Small intestine (tissue), 7 donors: ENCODE measurements at regions not wholly inside any gene's neighbourhood (a gene's known extent, or its start where the extent isn't known, plus 50 kb on each side); places are given as distances from the start of the nearest gene placed in this dataset.

ENCODE experiments used
- DNase-seq, 2 donors: peaks; one replicate each; pipeline versions ENCODE4 v3.0.0 to v3.0.0-alpha.2; 2013
- FAIRE-seq: peaks from 2 replicates; lab custom pipeline; 2012; peaks lifted over from hg19 to GRCh38; lab: Jason Lieb, UNC
- H3K27ac ChIP-seq, 3 donors: one replicate each; pipeline ENCODE4 v1.5.1; 2013; ENCODE audit warnings: low read length in 2 of 3, mild to moderate bottlenecking in 2 of 3, control low read depth in 1 of 3, inconsistent platforms in 1 of 3, low read depth in 1 of 3, moderate library complexity in 1 of 3
- H3K27me3 ChIP-seq, 3 donors: one replicate each; pipeline ENCODE4 v1.6.1; 2013; ENCODE audit warnings: low read length in 3 of 3, inconsistent platforms in 1 of 3; ENCODE audit not compliant: control insufficient read depth in 3 of 3, insufficient read depth in 3 of 3
- H3K36me3 ChIP-seq, 3 donors: one replicate each; pipeline ENCODE4 v1.6.1; 2013; ENCODE audit warnings: low read length in 3 of 3, inconsistent platforms in 1 of 3, low read depth in 1 of 3, mild to moderate bottlenecking in 1 of 3, moderate library complexity in 1 of 3; ENCODE audit not compliant: control insufficient read depth in 3 of 3, insufficient read depth in 2 of 3
- H3K4me1 ChIP-seq, 3 donors: one replicate each; pipeline ENCODE4 v1.6.1; 2013; ENCODE audit warnings: low read length in 2 of 3, inconsistent platforms in 1 of 3, low read depth in 1 of 3, mild to moderate bottlenecking in 1 of 3, moderate library complexity in 1 of 3; ENCODE audit not compliant: control insufficient read depth in 3 of 3, insufficient read depth in 2 of 3
- H3K4me3 ChIP-seq, 3 donors: one replicate each; pipeline ENCODE4 v1.5.1; 2013; ENCODE audit warnings: low read length in 3 of 3, control low read depth in 1 of 3, inconsistent platforms in 1 of 3, low read depth in 1 of 3, mild to moderate bottlenecking in 1 of 3, moderate library complexity in 1 of 3
- H3K9me3 ChIP-seq, 2 donors: one replicate each; pipeline ENCODE4 v1.6.1; 2013; ENCODE audit warnings: low read depth in 1 of 2, low read length in 1 of 2; ENCODE audit not compliant: control insufficient read depth in 2 of 2, insufficient read depth in 1 of 2
- WGBS, 3 donors: extraction: QIAGEN DNeasy Blood & Tissue Kit; methylation state at CpG; one replicate each; pipeline ENCODE4 v1.1.7; 2013; 5-methylcytosine and 5-hydroxymethylcytosine counted together
- donor health status: healthy with polysubstance abuse.
- donor health status: control.
- donor health status: control.
- donor health status: Bipolar disorder and iron deficiency.
- donor health status: healthy.

GRCh38 chr1:59098655-59099054 is 198.2 kb upstream of the FGGY start:
- H3K27me3 ChIP-seq = no peaks in the 10 kb centered on the region
- H3K27ac ChIP-seq = no peak overlapping the region
- H3K4me3 ChIP-seq = no peak overlapping the region
- FAIRE-seq (no peak), DNase-seq (no peak)
- peaks cover 0 to 7% of the 10 kb centered on the region in 2 donors for H3K9me3 ChIP-seq
- H3K4me1 ChIP-seq = no peaks in the 10 kb centered on the region
- WGBS, 3 donors = 68 to 71% (median 68%) methylated on average over 2 of the region's 2 CpGs
- H3K36me3 ChIP-seq = no peaks in the 10 kb centered on the region

GRCh38 chr1:59100708-59101374 is 196.1 kb upstream of the FGGY start:
- Histone ChIP-seq H3K4me1 (peaks cover 0 to 5% (median 0%) of the 10 kb centered on the region in 3 donors), H3K9me3 (peaks cover 0 to 7% of the 10 kb centered on the region in 2 donors), H3K36me3 (no peaks in the 10 kb centered on the region), H3K4me3 (no peak overlapping the region), H3K27me3 (no peaks in the 10 kb centered on the region), H3K27ac (no peak overlapping the region)
- 88 to 97% (median 89%) methylated on average over 1 of the region's 1 CpG for WGBS, 3 donors
- FAIRE-seq (no peak), DNase-seq (no peak)

- H3K27ac ChIP-seq = no peak overlapping the region
- no peaks in the 10 kb centered on the region for H3K36me3 ChIP-seq
- DNase-seq (no peak), FAIRE-seq (no peak)
- H3K9me3 ChIP-seq = peaks cover 0 to 7% of the 10 kb centered on the region in 2 donors
- H3K4me1 ChIP-seq = peaks cover 0 to 11% (median 0%) of the 10 kb centered on the region in 3 donors
- WGBS, 3 donors = 51 to 65% (median 51%) methylated on average over 2 of the region's 2 CpGs
- no peak overlapping the region for H3K4me3 ChIP-seq
- H3K27me3 ChIP-seq = no peaks in the 10 kb centered on the region
Observed at GRCh38 chr1:59101518-59101917, 195.4 kb upstream of the FGGY start.

GRCh38 chr1:59103457-59103856 is 193.4 kb upstream of the FGGY start:
- WGBS, 3 donors = 90 to 96% (median 90%) methylated on average over 4 of the region's 4 CpGs
- Histone ChIP-seq H3K4me1 (peaks cover 0 to 11% (median 0%) of the 10 kb centered on the region in 3 donors), H3K9me3 (peaks cover 0 to 7% of the 10 kb centered on the region in 2 donors), H3K4me3 (no peak overlapping the region), H3K27ac (no peak overlapping the region), H3K27me3 (no peaks in the 10 kb centered on the region), H3K36me3 (no peaks in the 10 kb centered on the region)
- FAIRE-seq (no peak), DNase-seq (no peak)

- H3K4me3 ChIP-seq = no peak overlapping the region
- 26 to 56% (median 38%) methylated on average over 4 of the region's 4 CpGs for WGBS, 3 donors
Observed at GRCh38 chr1:59104191-59104760, 192.6 kb upstream of the FGGY start.

GRCh38 chr1:59105548-59106507 is 191.1 kb upstream of the FGGY start:
- no peak overlapping the region for H3K4me3 ChIP-seq
- DNase-seq (peak in 1 of 2 donors; percentile 30), FAIRE-seq (no peak)
- 64 to 76% (median 70%) methylated on average over 7 of the region's 7 CpGs for WGBS, 3 donors
- H3K27ac ChIP-seq = peak overlapping the region in 1 of 3 donors; percentile 4
- peaks cover 0 to 16% (median 0%) of the 10 kb centered on the region in 3 donors for H3K4me1 ChIP-seq
- H3K27me3 ChIP-seq = no peaks in the 10 kb centered on the region
- peaks cover 0 to 7% of the 10 kb centered on the region in 2 donors for H3K9me3 ChIP-seq
- no peaks in the 10 kb centered on the region for H3K36me3 ChIP-seq

More at GRCh38 chr1:59104191-59104760, 192.6 kb upstream of the FGGY start:
- Histone ChIP-seq H3K27me3 (no peaks in the 10 kb centered on the region), H3K9me3 (peaks cover 0 to 7% of the 10 kb centered on the region in 2 donors), H3K27ac (no peak overlapping the region), H3K36me3 (no peaks in the 10 kb centered on the region), H3K4me1 (peaks cover 0 to 11% (median 0%) of the 10 kb centered on the region in 3 donors)
- DNase-seq (no peak), FAIRE-seq (no peak)

- no peak overlapping the region for H3K27ac ChIP-seq
- no peaks in the 10 kb centered on the region for H3K27me3 ChIP-seq
- FAIRE-seq (no peak), DNase-seq (no peak)
- peaks cover 0 to 16% (median 0%) of the 10 kb centered on the region in 3 donors for H3K4me1 ChIP-seq
- H3K9me3 ChIP-seq = no peaks in the 10 kb centered on the region
- WGBS, 3 donors = 80 to 93% (median 87%) methylated on average over 5 of the region's 5 CpGs
- H3K36me3 ChIP-seq = no peaks in the 10 kb centered on the region
- H3K4me3 ChIP-seq = no peak overlapping the region
Observed at GRCh38 chr1:59107516-59107915, 189.4 kb upstream of the FGGY start.

GRCh38 chr1:59107916-59108315 is 189.0 kb upstream of the FGGY start:
- no peak overlapping the region for H3K27ac ChIP-seq
- FAIRE-seq = no peak
- H3K9me3 ChIP-seq = no peaks in the 10 kb centered on the region
- H3K4me1 ChIP-seq = peaks cover 0 to 16% (median 0%) of the 10 kb centered on the region in 3 donors
- no peak for DNase-seq
- H3K36me3 ChIP-seq = no peaks in the 10 kb centered on the region
- no peak overlapping the region for H3K4me3 ChIP-seq
- H3K27me3 ChIP-seq = no peaks in the 10 kb centered on the region
- 83 to 85% (median 85%) methylated on average over 5 of the region's 5 CpGs for WGBS, 3 donors
